Testis (tissue), 2 donors: ENCODE measurements at regions not wholly inside any gene's neighbourhood (a gene's known extent, or its start where the extent isn't known, plus 50 kb on each side); places are given as distances from the start of the nearest gene placed in this dataset.

Experiments used
- DNase-seq: peaks from one replicate; pipeline ENCODE4 v3.0.0-alpha.2; 2019
- H3K27ac ChIP-seq, 2 donors: fragments of 200-600 bp; sonication (generic); one replicate each; pipeline ENCODE4 v1.5.1; 2019
- H3K27me3 ChIP-seq: fragments of 200-600 bp; sonication (generic); one replicate; pipeline ENCODE4 v1.5.1; 2019
- H3K36me3 ChIP-seq: fragments of 200-600 bp; sonication (generic); one replicate; pipeline ENCODE4 v1.5.1; 2017; ENCODE audit warnings: low read depth; ENCODE audit errors: missing control alignments
- H3K4me1 ChIP-seq: fragments of 200-600 bp; sonication (generic); one replicate; pipeline ENCODE4 v1.5.1; 2019
- H3K4me3 ChIP-seq, 2 donors: fragments of 200-600 bp; sonication (generic); one replicate each; pipeline ENCODE4 v1.5.1; 2017 to 2019
- H3K9me3 ChIP-seq: fragments of 200-600 bp; sonication (generic); one replicate; pipeline ENCODE4 v1.5.1; 2017
- CTCF ChIP-seq, 3 experiments: fragments of 450-650 bp in 2 of 3; fragments of 200-600 bp in 1 of 3; sonication (generic) in 1 of 3; IDR thresholded peaks; one replicate each; pipeline ENCODE4 v1.5.1; 2016 to 2019; ENCODE audit warnings: antibody characterized with exemption in 3 of 3, mild to moderate bottlenecking in 2 of 3, moderate library complexity in 1 of 3
- POLR2A ChIP-seq: fragments of 450-650 bp; IDR thresholded peaks from one replicate; pipeline ENCODE4 v1.6.1; 2017; ENCODE audit warnings: antibody characterized with exemption, mild to moderate bottlenecking, moderate library complexity
- WGBS, 2 donors: methylation state at CpG; one replicate each; pipeline ENCODE4 v1.1.5; 2018; 5-methylcytosine and 5-hydroxymethylcytosine counted together
- intact Hi-C: fragments of 100-400 bp; cut with DNase I; formaldehyde crosslinking; loops from one replicate; pipeline ENCODE4 v1.15.1; 2023; ENCODE audit warnings: low total_unique reads

- TF ChIP-seq POLR2A, result no peak
- no peak for TF ChIP-seq CTCF (IDR thresholded peaks at IDR 0.05)
- Histone ChIP-seq H3K36me3 (no peaks in the 10 kb centered on the region), H3K27me3 (no peaks in the 10 kb centered on the region), H3K4me1 (no peaks in the 10 kb centered on the region), H3K27ac (no peak overlapping the region), H3K4me3 (no peak overlapping the region), H3K9me3 (no peaks in the 10 kb centered on the region)
- WGBS, 2 donors, result 65 to 71% methylated on average over 6 of the region's 6 CpGs
- intact Hi-C loops, result no loop called here
- no peak for DNase-seq
Observed at GRCh38 chr14:54207476-54208462, 189.0 kb upstream of the CDKN3 start.

- intact Hi-C loops, result no loop called here
- Histone ChIP-seq H3K9me3 (no peaks in the 10 kb centered on the region), H3K4me3 (no peak overlapping the region), H3K36me3 (no peaks in the 10 kb centered on the region), H3K27ac (no peak overlapping the region), H3K27me3 (no peaks in the 10 kb centered on the region), H3K4me1 (no peaks in the 10 kb centered on the region)
- DNase-seq, result no peak
- WGBS, 2 donors, result 60 to 73% methylated on average over 2 of the region's 2 CpGs
- TF ChIP-seq CTCF (IDR thresholded peaks at IDR 0.05), result no peak
- no peak for TF ChIP-seq POLR2A
Observed at GRCh38 chr14:54208751-54209150, 188.1 kb upstream of the CDKN3 start.

- Histone ChIP-seq H3K4me1 (no peaks in the 10 kb centered on the region), H3K4me3 (no peak overlapping the region)
Observed at GRCh38 chr14:54209511-54210250, 187.1 kb upstream of the CDKN3 start.

GRCh38 chr14:54211551-54212308, 185.1 kb upstream of the CDKN3 start:
- H3K4me3 ChIP-seq, result no peak overlapping the region
- H3K36me3 ChIP-seq, result no peaks in the 10 kb centered on the region
- 80 to 93% methylated on average over 5 of the region's 5 CpGs for WGBS, 2 donors
- intact Hi-C loops, result no loop called here
- no peaks in the 10 kb centered on the region for H3K9me3 ChIP-seq
- no peaks in the 10 kb centered on the region for H3K27me3 ChIP-seq
- DNase-seq, result no peak
- no peaks in the 10 kb centered on the region for H3K4me1 ChIP-seq
- no peak for TF ChIP-seq CTCF (IDR thresholded peaks at IDR 0.05)
- TF ChIP-seq POLR2A, result no peak
- no peak overlapping the region for H3K27ac ChIP-seq

More at GRCh38 chr14:54209511-54210250, 187.1 kb upstream of the CDKN3 start:
- Histone ChIP-seq H3K9me3 (no peaks in the 10 kb centered on the region), H3K27ac (no peak overlapping the region), H3K36me3 (no peaks in the 10 kb centered on the region), H3K27me3 (no peaks in the 10 kb centered on the region)
- intact Hi-C loops, result no loop called here
- WGBS, 2 donors, result 77 to 81% methylated on average over 4 of the region's 4 CpGs
- DNase-seq, result no peak
- no peak for TF ChIP-seq CTCF (IDR thresholded peaks at IDR 0.05)
- no peak for TF ChIP-seq POLR2A
